Esophagus squamous epithelium (tissue), 4 donors: ENCODE measurements at regions not wholly inside any gene's neighbourhood (a gene's known extent, or its start where the extent isn't known, plus 50 kb on each side); places are given as distances from the start of the nearest gene placed in this dataset.

Experiments
- CTCF ChIP-seq, 6 experiments: fragments of 450-650 bp in 4 of 6; fragments of 200-600 bp in 2 of 6; sonication (generic) in 2 of 6; IDR thresholded peaks; one replicate each; pipeline ENCODE4 v1.5.1; 2016 to 2019; ENCODE audit warnings: antibody characterized with exemption in 6 of 6, mild to moderate bottlenecking in 4 of 6, moderate library complexity in 4 of 6
- POLR2A ChIP-seq, 4 donors: fragments of 450-650 bp; IDR thresholded peaks; one replicate each; pipeline ENCODE4 v1.6.1; 2017; ENCODE audit warnings: antibody characterized with exemption in 4 of 4, mild to moderate bottlenecking in 4 of 4, moderate library complexity in 3 of 4

DNA sequence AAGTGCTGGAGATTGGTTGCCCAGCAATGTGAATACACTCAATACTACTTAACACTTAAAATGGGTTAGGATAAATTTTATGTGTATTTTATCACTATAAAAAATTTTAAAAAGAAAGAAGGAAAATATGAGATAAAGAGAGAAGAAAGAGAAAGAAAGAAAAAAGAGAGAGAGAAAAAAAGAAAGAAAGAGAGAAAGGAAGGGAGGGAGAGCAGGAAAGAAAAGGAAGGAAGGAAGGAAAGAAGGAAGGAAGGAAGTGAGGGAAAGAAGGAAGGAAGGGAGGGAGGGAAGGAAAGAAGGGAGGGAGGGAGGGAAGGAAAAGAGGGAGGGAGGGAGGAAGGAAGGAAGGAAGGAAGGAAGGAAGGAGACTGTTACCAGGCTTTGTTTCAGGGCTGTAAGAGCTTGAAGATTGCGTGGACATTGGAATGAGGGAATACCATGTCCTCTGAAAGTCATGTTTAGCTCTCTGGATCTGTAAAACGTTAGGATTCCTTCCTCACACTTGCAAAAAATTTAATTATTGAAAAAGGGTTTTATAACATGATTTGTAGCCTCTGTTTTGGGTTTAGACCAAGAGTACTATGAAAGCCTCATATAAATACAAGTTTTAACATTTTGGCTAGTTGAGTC is 152.3 kb upstream of the DAP start:
- TF ChIP-seq CTCF (IDR thresholded peaks at IDR 0.05) (no peak), POLR2A (IDR thresholded peaks at IDR 0.05) (no peak)
